Caco-2 (cell line): ENCODE measurements at regions not wholly inside any gene's neighbourhood (a gene's known extent, or its start where the extent isn't known, plus 50 kb on each side); places are given as distances from the start of the nearest gene placed in this dataset.

ENCODE experiments used
- BruUV-seq: library from RNA; stranded (reverse); fragments of 400-500 nt; replicated peaks from 2 replicates; lab custom pipeline; 2021; lab: Mats Ljungman, UMichigan
- CTCF ChIA-PET: fragments of 300-600 bp; sonication (Branson Sonifier 250); formaldehyde crosslinking; loops from one replicate; lab custom pipeline; 2022; ENCODE audit warnings: antibody characterized with exemption; lab: Charles Lee
- POLR2A ChIA-PET: fragments of 300-600 bp; sonication (Branson Sonifier 250); formaldehyde crosslinking; loops from one replicate; lab custom pipeline; 2022; ENCODE audit warnings: antibody characterized with exemption; lab: Charles Lee
- DNase-seq, 2 experiments: peaks; one replicate each; pipeline versions ENCODE4 v3.0.0 to v3.0.0-alpha.2; 2020 to 2022
- H3K27me3 ChIP-seq: replicated peaks from 2 replicates; pipeline ENCODE4 v1.6.0; 2011; ENCODE audit warnings: low read length; ENCODE audit not compliant: control insufficient read depth, insufficient read depth
- H3K36me3 ChIP-seq: 2 replicates; pipeline ENCODE4 v1.5.1; 2011; ENCODE audit warnings: low read length; ENCODE audit not compliant: control insufficient read depth, insufficient read depth
- H3K4me1 ChIP-seq: fragments of 250-450 bp; sonication (Bioruptor Pico); 2 replicates; pipeline ENCODE4 v1.5.1; 2020; ENCODE audit warnings: mild to moderate bottlenecking
- H3K4me3 ChIP-seq: 2 replicates; pipeline ENCODE4 v1.5.1; 2011; ENCODE audit warnings: low read depth, mild to moderate bottlenecking, control low read depth, low read length
- H3K9me3 ChIP-seq: fragments of 250-450 bp; sonication (Bioruptor Pico); 2 replicates; pipeline ENCODE4 v1.5.1; 2020; ENCODE audit warnings: mild to moderate bottlenecking, moderate library complexity
- H3K27ac Mint-ChIP-seq: one replicate; pipeline ENCODE4 v1.8.0; 2022; ENCODE audit warnings: mixed read lengths; ENCODE audit not compliant: unreplicated experiment
- H3K27me3 Mint-ChIP-seq: one replicate; pipeline ENCODE4 v1.8.0; 2022; ENCODE audit warnings: mixed read lengths; ENCODE audit not compliant: insufficient read depth, unreplicated experiment
- H3K36me3 Mint-ChIP-seq: one replicate; pipeline ENCODE4 v1.8.0; 2022; ENCODE audit warnings: mild to moderate bottlenecking, mixed read lengths; ENCODE audit not compliant: insufficient read depth, unreplicated experiment
- H3K4me1 Mint-ChIP-seq: one replicate; pipeline ENCODE4 v1.8.0; 2022; ENCODE audit warnings: low read depth, mixed read lengths; ENCODE audit not compliant: unreplicated experiment
- H3K4me3 Mint-ChIP-seq: one replicate; pipeline ENCODE4 v1.8.0; 2022; ENCODE audit warnings: mild to moderate bottlenecking, moderate library complexity, mixed read lengths; ENCODE audit not compliant: unreplicated experiment
- H3K9me3 Mint-ChIP-seq: one replicate; pipeline ENCODE4 v1.8.0; 2022; ENCODE audit warnings: mixed read lengths; ENCODE audit not compliant: unreplicated experiment
- CTCF ChIP-seq, 2 experiments: fragments of 200-600 bp in 1 of 2; IDR thresholded peaks; 1 replicate in 1 of 2; 2 replicates in 1 of 2; pipeline versions ENCODE4 v1.5.1 to v1.8.0; 2011 to 2022; ENCODE audit warnings: antibody characterized with exemption in 1 of 2, control low read depth in 1 of 2, inconsistent platforms in 1 of 2, low read depth in 1 of 2, low read length in 1 of 2, mild to moderate bottlenecking in 1 of 2, moderate library complexity in 1 of 2; ENCODE audit not compliant: insufficient read depth in 1 of 2, severe bottlenecking in 1 of 2, unreplicated experiment in 1 of 2
- intact Hi-C: fragments of 100-400 bp; cut with micrococcal nuclease; formaldehyde crosslinking; loops from one replicate; pipeline ENCODE4 v1.10.0; 2022; ENCODE audit not compliant: unreplicated experiment

GRCh38 chr16:73234496-73234895 is 186.6 kb upstream of the ZFHX3 start:
- Mint-ChIP-seq H3K4me3 (no peak overlapping the region), H3K9me3 (no peaks in the 10 kb centered on the region), H3K4me1 (peaks cover 20% of the 10 kb centered on the region), H3K27ac (no peak overlapping the region), H3K27me3 (no peaks in the 10 kb centered on the region), H3K36me3 (no peaks in the 10 kb centered on the region)
- Histone ChIP-seq H3K36me3 (no peaks in the 10 kb centered on the region), H3K4me1 (peaks cover 14% of the 10 kb centered on the region), H3K27me3 (no peaks in the 10 kb centered on the region), H3K9me3 (no peaks in the 10 kb centered on the region), H3K4me3 (no peak overlapping the region)
- no TSS peak for BruUV-seq
- no peak for TF ChIP-seq CTCF (IDR thresholded peaks at IDR 0.05; ENCODE audit: insufficient read depth in 1 of 2, low read depth in 1 of 2, low read length in 1 of 2, severe bottlenecking in 1 of 2, unreplicated experiment in 1 of 2)
- POLR2A ChIA-PET, result no interaction called here
- DNase-seq, result no peak
- intact Hi-C loops, result no loop called here
- CTCF ChIA-PET, result no interaction called here

GRCh38 chr16:73233846-73234424 is 186.0 kb upstream of the ZFHX3 start:
- H3K27ac Mint-ChIP-seq, result no peak overlapping the region
- H3K4me3 Mint-ChIP-seq, result no peak overlapping the region
- no peaks in the 10 kb centered on the region for H3K9me3 Mint-ChIP-seq
- no peaks in the 10 kb centered on the region for H3K27me3 ChIP-seq
- DNase-seq, result no peak
- no TSS peak for BruUV-seq
- H3K36me3 Mint-ChIP-seq, result no peaks in the 10 kb centered on the region
- CTCF ChIA-PET, result interaction anchor here (0.8 to 0.9 kb wide), 2 partner anchors 35 to 402 kb away, joined by 3 to 4 read pairs; no protein-coding TSS in a partner anchor
- POLR2A ChIA-PET, result no interaction called here
- no peaks in the 10 kb centered on the region for H3K36me3 ChIP-seq
- no peak for TF ChIP-seq CTCF (IDR thresholded peaks at IDR 0.05; ENCODE audit: insufficient read depth in 1 of 2, low read depth in 1 of 2, low read length in 1 of 2, severe bottlenecking in 1 of 2, unreplicated experiment in 1 of 2)
- peaks cover 14% of the 10 kb centered on the region for H3K4me1 ChIP-seq
- H3K4me1 Mint-ChIP-seq, result peaks cover 20% of the 10 kb centered on the region
- no peaks in the 10 kb centered on the region for H3K27me3 Mint-ChIP-seq
- intact Hi-C loops, result no loop called here
- no peak overlapping the region for H3K4me3 ChIP-seq
- H3K9me3 ChIP-seq, result no peaks in the 10 kb centered on the region

- H3K9me3 Mint-ChIP-seq, result no peaks in the 10 kb centered on the region
These were observed 185.4 kb upstream of the ZFHX3 start for GRCh38 chr16:73233329-73233765.

More at GRCh38 chr16:73233329-73233765, 185.4 kb upstream of the ZFHX3 start:
- intact Hi-C loops, result no loop called here
- no peak overlapping the region for H3K4me3 ChIP-seq
- H3K27me3 ChIP-seq, result no peaks in the 10 kb centered on the region
- peak overlapping the region; percentile 49 for H3K27ac Mint-ChIP-seq
- H3K9me3 ChIP-seq, result no peaks in the 10 kb centered on the region
- peaks cover 20% of the 10 kb centered on the region for H3K4me1 Mint-ChIP-seq
- TF ChIP-seq CTCF (IDR thresholded peaks at IDR 0.05; ENCODE audit: insufficient read depth in 1 of 2, low read depth in 1 of 2, low read length in 1 of 2, severe bottlenecking in 1 of 2, unreplicated experiment in 1 of 2), result no peak
- CTCF ChIA-PET, result interaction anchor here (0.6 to 1.1 kb wide), 4 partner anchors 35 to 401 kb away, joined by 3 to 4 read pairs (median 4); no protein-coding TSS in a partner anchor
- no peaks in the 10 kb centered on the region for H3K36me3 ChIP-seq
- BruUV-seq, result no TSS peak
- H3K27me3 Mint-ChIP-seq, result no peaks in the 10 kb centered on the region
- H3K4me3 Mint-ChIP-seq, result peak overlapping the region; percentile 72
- DNase-seq, result no peak
- H3K4me1 ChIP-seq, result peaks cover 14% of the 10 kb centered on the region
- H3K36me3 Mint-ChIP-seq, result no peaks in the 10 kb centered on the region
- POLR2A ChIA-PET, result interaction anchor here (0.6 kb wide), 1 partner anchor 184 kb away, joined by 3 read pairs; no protein-coding TSS in a partner anchor
